ENCODE measurements at regions not wholly inside any gene's neighbourhood (a gene's known extent, or its start where the extent isn't known, plus 50 kb on each side); places are given as distances from the start of the nearest gene placed in this dataset.
"Not testable (repeated sequence)": the region's sequence is repeated elsewhere in the genome, so short reads cannot be mapped to it uniquely, and the experiment has no call there.

- ChIA-PET CTCF (interaction anchor here (0.6 to 1.0 kb wide), 2 partner anchors 13 to 23 kb away, joined by 3 read pairs; no protein-coding TSS in a partner anchor), POLR2A (no interaction called here)
- intact Hi-C loops (cut with micrococcal nuclease), result loop anchor here (5.0 kb wide), 1 partner anchor 427 kb away; no protein-coding TSS in a partner anchor
- BruUV-seq (replicated peaks), result no TSS peak
- H3K4me1 Mint-ChIP-seq (ENCODE audit: insufficient read depth, unreplicated experiment), result no peaks in the 10 kb centered on the region
- no peaks in the 10 kb centered on the region for H3K27me3 Mint-ChIP-seq (ENCODE audit: insufficient read depth, unreplicated experiment)
- peak; percentile 40 for DNase-seq (ENCODE audit: unreplicated experiment)
- no peak overlapping the region for H3K4me3 Mint-ChIP-seq (ENCODE audit: unreplicated experiment)
- H3K9me3 Mint-ChIP-seq (ENCODE audit: unreplicated experiment), result no peaks in the 10 kb centered on the region
- no peak overlapping the region for H3K27ac Mint-ChIP-seq (ENCODE audit: low read depth, unreplicated experiment)
- no peaks in the 10 kb centered on the region for H3K36me3 Mint-ChIP-seq (ENCODE audit: insufficient read depth, unreplicated experiment)
- TF ChIP-seq CTCF (IDR thresholded peaks at IDR 0.05; ENCODE audit: unreplicated experiment), result peak; percentile 68
Measured at GRCh38 chr5:50325237-50325832, 115.8 kb downstream of the EMB start.

- no peaks in the 10 kb centered on the region for H3K36me3 Mint-ChIP-seq (ENCODE audit: insufficient read depth, unreplicated experiment)
- peak; percentile 72 for TF ChIP-seq CTCF (IDR thresholded peaks at IDR 0.05; ENCODE audit: unreplicated experiment)
- intact Hi-C loops (cut with micrococcal nuclease), result no loop called here
- peak; percentile 34 for DNase-seq (ENCODE audit: unreplicated experiment)
- H3K27me3 Mint-ChIP-seq (ENCODE audit: insufficient read depth, unreplicated experiment), result no peaks in the 10 kb centered on the region
- H3K27ac Mint-ChIP-seq (ENCODE audit: low read depth, unreplicated experiment), result no peak overlapping the region
- POLR2A ChIA-PET, result interaction anchor here (0.9 kb wide), 1 partner anchor 17 kb away, joined by 4 read pairs; no protein-coding TSS in a partner anchor
- H3K9me3 Mint-ChIP-seq (ENCODE audit: unreplicated experiment), result no peaks in the 10 kb centered on the region
- no TSS peak for BruUV-seq (replicated peaks)
- no peak overlapping the region for H3K4me3 Mint-ChIP-seq (ENCODE audit: unreplicated experiment)
- CTCF ChIA-PET, result interaction anchor here (0.8 to 2.3 kb wide), 9 partner anchors 8 to 194 kb away, joined by 3 to 16 read pairs (median 5); no protein-coding TSS in a partner anchor
- no peaks in the 10 kb centered on the region for H3K4me1 Mint-ChIP-seq (ENCODE audit: insufficient read depth, unreplicated experiment)
Measured at GRCh38 chr5:50320131-50320749, 120.8 kb downstream of the EMB start.

GRCh38 chr5:50318220-50318619 is 122.9 kb downstream of the EMB start:
- TF ChIP-seq CTCF (IDR thresholded peaks at IDR 0.05; ENCODE audit: unreplicated experiment), result no peak
- Mint-ChIP-seq H3K36me3 (ENCODE audit: insufficient read depth, unreplicated experiment) (no peaks in the 10 kb centered on the region), H3K27ac (ENCODE audit: low read depth, unreplicated experiment) (no peak overlapping the region), H3K4me3 (ENCODE audit: unreplicated experiment) (no peak overlapping the region), H3K27me3 (ENCODE audit: insufficient read depth, unreplicated experiment) (no peaks in the 10 kb centered on the region), H3K4me1 (ENCODE audit: insufficient read depth, unreplicated experiment) (no peaks in the 10 kb centered on the region), H3K9me3 (ENCODE audit: unreplicated experiment) (no peaks in the 10 kb centered on the region)
- CTCF ChIA-PET, result interaction anchor here (0.6 to 1.6 kb wide), 5 partner anchors 9 to 1070 kb away, joined by 3 to 6 read pairs (median 3); no protein-coding TSS in a partner anchor
- intact Hi-C loops (cut with micrococcal nuclease), result no loop called here
- POLR2A ChIA-PET, result interaction anchor here (0.7 to 1.3 kb wide), 3 partner anchors 15 to 29 kb away, joined by 3 to 5 read pairs (median 4); no protein-coding TSS in a partner anchor
- no peak for DNase-seq (ENCODE audit: unreplicated experiment)
- BruUV-seq (replicated peaks), result no TSS peak

GRCh38 chr5:50306488-50306887 is 134.6 kb downstream of the EMB start:
- H3K36me3 Mint-ChIP-seq (ENCODE audit: insufficient read depth, unreplicated experiment); intact Hi-C loops (cut with micrococcal nuclease); DNase-seq (ENCODE audit: unreplicated experiment); CTCF ChIA-PET; POLR2A ChIA-PET; H3K4me1 Mint-ChIP-seq (ENCODE audit: insufficient read depth, unreplicated experiment); H3K27ac Mint-ChIP-seq (ENCODE audit: low read depth, unreplicated experiment); H3K9me3 Mint-ChIP-seq (ENCODE audit: unreplicated experiment); BruUV-seq (replicated peaks); H3K4me3 Mint-ChIP-seq (ENCODE audit: unreplicated experiment); H3K27me3 Mint-ChIP-seq (ENCODE audit: insufficient read depth, unreplicated experiment): not testable (repeated sequence)

All from MCF 10A (cell line).